ENCODE measurements at regions not wholly inside any gene's neighbourhood (a gene's known extent, or its start where the extent isn't known, plus 50 kb on each side); places are given as distances from the start of the nearest gene placed in this dataset.

DNA sequence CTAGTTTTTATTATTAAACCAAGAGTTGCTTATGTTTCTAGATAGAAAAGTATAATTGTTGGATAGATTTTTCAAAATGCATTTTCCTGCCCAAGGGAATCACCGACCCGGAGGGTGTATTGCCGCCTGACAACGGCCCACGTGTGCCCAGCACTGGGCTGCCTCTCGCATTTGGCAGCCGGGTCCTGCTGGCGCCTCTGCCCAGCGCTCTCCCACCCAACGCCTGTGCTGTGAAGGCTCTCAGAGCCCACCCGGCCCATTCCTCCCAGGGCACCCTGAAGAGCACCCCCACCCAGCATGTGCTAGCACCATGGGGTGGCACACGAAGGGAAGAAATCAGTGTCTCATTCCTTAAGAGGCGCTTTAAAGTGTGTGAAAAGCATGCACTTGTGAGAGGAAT is 88.3 kb upstream of the AFDN start:
- TF ChIP-seq, protein P1, sequence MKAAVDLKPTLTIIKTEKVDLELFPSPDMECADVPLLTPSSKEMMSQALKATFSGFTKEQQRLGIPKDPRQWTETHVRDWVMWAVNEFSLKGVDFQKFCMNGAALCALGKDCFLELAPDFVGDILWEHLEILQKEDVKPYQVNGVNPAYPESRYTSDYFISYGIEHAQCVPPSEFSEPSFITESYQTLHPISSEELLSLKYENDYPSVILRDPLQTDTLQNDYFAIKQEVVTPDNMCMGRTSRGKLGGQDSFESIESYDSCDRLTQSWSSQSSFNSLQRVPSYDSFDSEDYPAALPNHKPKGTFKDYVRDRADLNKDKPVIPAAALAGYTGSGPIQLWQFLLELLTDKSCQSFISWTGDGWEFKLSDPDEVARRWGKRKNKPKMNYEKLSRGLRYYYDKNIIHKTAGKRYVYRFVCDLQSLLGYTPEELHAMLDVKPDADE (IDR thresholded peaks at IDR 0.05) = no peak
- TF ChIP-seq ZNF114 (CRISPR knock-in tag; IDR thresholded peaks at IDR 0.05) (no peak), ZNF331 (CRISPR knock-in tag; IDR thresholded peaks at IDR 0.05; ENCODE audit: low read depth) (no peak), JUNB (IDR thresholded peaks at IDR 0.05; ENCODE audit: unreplicated experiment) (no peak), STAT1 (IDR thresholded peaks at IDR 0.05; ENCODE audit: unreplicated experiment) (no peak)
- no peaks in the 10 kb centered on the region; the same call in 2 of the 3 replicates for H3K36me3 Mint-ChIP-seq (ENCODE audit: low read depth)
- ATAC-seq = no peak

DNA sequence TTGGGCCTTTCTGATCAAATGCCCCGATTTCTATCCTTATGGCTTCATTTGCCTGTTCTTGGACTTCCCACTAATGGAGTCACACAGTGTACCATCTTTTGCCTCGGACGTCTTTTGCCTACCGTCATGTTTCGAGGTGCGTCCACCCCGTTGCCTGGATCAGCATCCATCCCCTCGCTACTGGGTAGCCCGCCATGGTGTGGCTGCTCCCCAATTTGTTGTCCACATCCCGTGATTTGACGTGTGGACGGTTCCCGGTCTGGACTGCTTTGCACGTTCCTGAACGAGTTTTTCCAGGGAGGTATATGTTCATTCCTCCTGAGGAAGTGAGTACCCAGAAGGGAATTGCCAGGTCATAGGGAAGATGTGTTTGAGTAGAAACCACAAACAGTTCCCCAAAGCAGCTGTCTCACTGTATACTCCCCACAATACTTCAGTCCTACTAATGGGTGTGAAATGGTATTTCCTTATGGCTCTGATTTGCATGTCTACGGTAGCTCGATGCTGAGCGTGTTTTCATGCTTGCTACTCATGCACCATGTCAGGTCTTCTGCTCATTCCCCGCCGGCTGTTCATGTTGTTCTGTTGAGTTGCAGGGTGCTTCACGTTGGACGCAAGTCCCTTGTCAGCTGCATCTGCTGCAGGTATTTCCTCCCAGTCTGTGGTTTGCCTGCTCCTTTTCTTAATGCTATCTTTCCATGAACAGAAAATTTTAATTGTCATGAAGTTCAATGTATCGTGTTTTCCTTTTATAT is 86.8 kb upstream of the AFDN start:
- Mint-ChIP-seq H3K4me1 (peaks cover 7% of the 10 kb centered on the region), H3K9me3 (peaks cover 3% of the 10 kb centered on the region; the same call in 1 of the 3 replicates), H3K36me3 (ENCODE audit: low read depth) (no peaks in the 10 kb centered on the region)

More for the DNA sequence above, 88.3 kb upstream of the AFDN start:
- H3K27ac ChIP-seq (ENCODE audit: low read depth) = no peak overlapping the region
- peaks cover 8% of the 10 kb centered on the region for H3K27me3 Mint-ChIP-seq (ENCODE audit: insufficient read depth, low read depth, poor library complexity)
- no peak overlapping the region for H3K4me2 ChIP-seq
- peaks cover 3% of the 10 kb centered on the region; the same call in 2 of the 3 replicates for H3K9me3 Mint-ChIP-seq
- no peaks in the 10 kb centered on the region for H4K20me1 ChIP-seq (replicated peaks; ENCODE audit: insufficient read depth)
- H3K79me2 ChIP-seq (replicated peaks; ENCODE audit: insufficient read depth) = no peaks in the 10 kb centered on the region
- no peak overlapping the region for H3K4me3 ChIP-seq
- no peak for DNase-seq (ENCODE audit: low spot score)
- no peak overlapping the region for H2AFZ ChIP-seq
- peaks cover 7% of the 10 kb centered on the region for H3K4me1 Mint-ChIP-seq
- H3K4me3 Mint-ChIP-seq = no peak overlapping the region
- no peak overlapping the region for H3K27ac Mint-ChIP-seq
- H3K4me1 ChIP-seq (ENCODE audit: insufficient read depth) = no peaks in the 10 kb centered on the region
- no peaks in the 10 kb centered on the region for H3K27me3 ChIP-seq (ENCODE audit: insufficient read depth)
- H3K9me2 ChIP-seq (ENCODE audit: insufficient read depth) = peaks cover 4% of the 10 kb centered on the region; the same call in 1 of the 2 replicates
- H3K36me3 ChIP-seq (ENCODE audit: insufficient read depth) = no peaks in the 10 kb centered on the region
- no peaks in the 10 kb centered on the region for H3F3A ChIP-seq (replicated peaks; ENCODE audit: low read depth)

More for the DNA sequence above, 86.8 kb upstream of the AFDN start:
- DNase-seq (ENCODE audit: low spot score) = no peak
- Histone ChIP-seq H3K79me2 (replicated peaks; ENCODE audit: insufficient read depth) (no peaks in the 10 kb centered on the region), H4K20me1 (replicated peaks; ENCODE audit: insufficient read depth) (no peaks in the 10 kb centered on the region), H3K27ac (ENCODE audit: low read depth) (no peak overlapping the region), H3K4me1 (ENCODE audit: insufficient read depth) (no peaks in the 10 kb centered on the region), H3F3A (replicated peaks; ENCODE audit: low read depth) (no peaks in the 10 kb centered on the region), H2AFZ (no peak overlapping the region), H3K4me3 (no peak overlapping the region), H3K9me2 (ENCODE audit: insufficient read depth) (peaks cover 4% of the 10 kb centered on the region; the same call in 1 of the 2 replicates), H3K27me3 (ENCODE audit: insufficient read depth) (no peaks in the 10 kb centered on the region), H3K4me2 (no peak overlapping the region), H3K36me3 (ENCODE audit: insufficient read depth) (no peaks in the 10 kb centered on the region)
- TF ChIP-seq, protein P2, sequence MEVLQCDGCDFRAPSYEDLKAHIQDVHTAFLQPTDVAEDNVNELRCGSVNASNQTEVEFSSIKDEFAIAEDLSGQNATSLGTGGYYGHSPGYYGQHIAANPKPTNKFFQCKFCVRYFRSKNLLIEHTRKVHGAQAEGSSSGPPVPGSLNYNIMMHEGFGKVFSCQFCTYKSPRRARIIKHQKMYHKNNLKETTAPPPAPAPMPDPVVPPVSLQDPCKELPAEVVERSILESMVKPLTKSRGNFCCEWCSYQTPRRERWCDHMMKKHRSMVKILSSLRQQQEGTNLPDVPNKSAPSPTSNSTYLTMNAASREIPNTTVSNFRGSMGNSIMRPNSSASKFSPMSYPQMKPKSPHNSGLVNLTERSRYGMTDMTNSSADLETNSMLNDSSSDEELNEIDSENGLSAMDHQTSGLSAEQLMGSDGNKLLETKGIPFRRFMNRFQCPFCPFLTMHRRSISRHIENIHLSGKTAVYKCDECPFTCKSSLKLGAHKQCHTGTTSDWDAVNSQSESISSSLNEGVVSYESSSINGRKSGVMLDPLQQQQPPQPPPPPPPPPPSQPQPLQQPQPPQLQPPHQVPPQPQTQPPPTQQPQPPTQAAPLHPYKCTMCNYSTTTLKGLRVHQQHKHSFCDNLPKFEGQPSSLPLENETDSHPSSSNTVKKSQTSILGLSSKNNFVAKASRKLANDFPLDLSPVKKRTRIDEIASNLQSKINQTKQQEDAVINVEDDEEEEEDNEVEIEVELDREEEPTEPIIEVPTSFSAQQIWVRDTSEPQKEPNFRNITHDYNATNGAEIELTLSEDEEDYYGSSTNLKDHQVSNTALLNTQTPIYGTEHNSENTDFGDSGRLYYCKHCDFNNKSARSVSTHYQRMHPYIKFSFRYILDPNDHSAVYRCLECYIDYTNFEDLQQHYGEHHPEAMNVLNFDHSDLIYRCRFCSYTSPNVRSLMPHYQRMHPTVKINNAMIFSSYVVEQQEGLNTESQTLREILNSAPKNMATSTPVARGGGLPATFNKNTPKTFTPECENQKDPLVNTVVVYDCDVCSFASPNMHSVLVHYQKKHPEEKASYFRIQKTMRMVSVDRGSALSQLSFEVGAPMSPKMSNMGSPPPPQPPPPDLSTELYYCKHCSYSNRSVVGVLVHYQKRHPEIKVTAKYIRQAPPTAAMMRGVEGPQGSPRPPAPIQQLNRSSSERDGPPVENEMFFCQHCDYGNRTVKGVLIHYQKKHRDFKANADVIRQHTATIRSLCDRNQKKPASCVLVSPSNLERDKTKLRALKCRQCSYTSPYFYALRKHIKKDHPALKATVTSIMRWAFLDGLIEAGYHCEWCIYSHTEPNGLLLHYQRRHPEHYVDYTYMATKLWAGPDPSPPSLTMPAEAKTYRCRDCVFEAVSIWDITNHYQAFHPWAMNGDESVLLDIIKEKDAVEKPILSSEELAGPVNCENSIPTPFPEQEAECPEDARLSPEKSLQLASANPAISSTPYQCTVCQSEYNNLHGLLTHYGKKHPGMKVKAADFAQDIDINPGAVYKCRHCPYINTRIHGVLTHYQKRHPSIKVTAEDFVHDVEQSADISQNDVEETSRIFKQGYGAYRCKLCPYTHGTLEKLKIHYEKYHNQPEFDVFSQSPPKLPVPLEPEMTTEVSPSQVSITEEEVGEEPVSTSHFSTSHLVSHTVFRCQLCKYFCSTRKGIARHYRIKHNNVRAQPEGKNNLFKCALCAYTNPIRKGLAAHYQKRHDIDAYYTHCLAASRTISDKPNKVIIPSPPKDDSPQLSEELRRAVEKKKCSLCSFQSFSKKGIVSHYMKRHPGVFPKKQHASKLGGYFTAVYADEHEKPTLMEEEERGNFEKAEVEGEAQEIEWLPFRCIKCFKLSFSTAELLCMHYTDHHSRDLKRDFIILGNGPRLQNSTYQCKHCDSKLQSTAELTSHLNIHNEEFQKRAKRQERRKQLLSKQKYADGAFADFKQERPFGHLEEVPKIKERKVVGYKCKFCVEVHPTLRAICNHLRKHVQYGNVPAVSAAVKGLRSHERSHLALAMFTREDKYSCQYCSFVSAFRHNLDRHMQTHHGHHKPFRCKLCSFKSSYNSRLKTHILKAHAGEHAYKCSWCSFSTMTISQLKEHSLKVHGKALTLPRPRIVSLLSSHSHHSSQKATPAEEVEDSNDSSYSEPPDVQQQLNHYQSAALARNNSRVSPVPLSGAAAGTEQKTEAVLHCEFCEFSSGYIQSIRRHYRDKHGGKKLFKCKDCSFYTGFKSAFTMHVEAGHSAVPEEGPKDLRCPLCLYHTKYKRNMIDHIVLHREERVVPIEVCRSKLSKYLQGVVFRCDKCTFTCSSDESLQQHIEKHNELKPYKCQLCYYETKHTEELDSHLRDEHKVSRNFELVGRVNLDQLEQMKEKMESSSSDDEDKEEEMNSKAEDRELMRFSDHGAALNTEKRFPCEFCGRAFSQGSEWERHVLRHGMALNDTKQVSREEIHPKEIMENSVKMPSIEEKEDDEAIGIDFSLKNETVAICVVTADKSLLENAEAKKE (CRISPR knock-in tag; IDR thresholded peaks at IDR 0.05) = no peak
- Mint-ChIP-seq H3K27ac (no peak overlapping the region), H3K4me3 (no peak overlapping the region), H3K27me3 (ENCODE audit: insufficient read depth, low read depth, poor library complexity) (peaks cover 8% of the 10 kb centered on the region)
- no peak for ATAC-seq
